KMS-11 (cell line): ENCODE measurements at regions not wholly inside any gene's neighbourhood (a gene's known extent, or its start where the extent isn't known, plus 50 kb on each side); places are given as distances from the start of the nearest gene placed in this dataset.
"Not testable (repeated sequence)": the region's sequence is repeated elsewhere in the genome, so short reads cannot be mapped to it uniquely, and the experiment has no call there.

Experiments
- H2AFZ ChIP-seq: fragments of 200-600 bp; sonication (generic); 2 replicates; pipeline ENCODE4 v1.6.1; 2016; ENCODE audit warnings: antibody characterized with exemption, mixed run types, low read depth
- H3K27ac ChIP-seq: fragments of 200-600 bp; sonication (generic); 2 replicates; pipeline ENCODE4 v1.6.1; 2016; ENCODE audit warnings: mild to moderate bottlenecking, mixed run types
- H3K27me3 ChIP-seq: fragments of 200-600 bp; sonication (generic); 2 replicates; pipeline ENCODE4 v1.6.1; 2017; ENCODE audit warnings: mild to moderate bottlenecking, low read depth, mixed run types, moderate library complexity; ENCODE audit not compliant: insufficient read depth
- H3K36me3 ChIP-seq: fragments of 200-600 bp; sonication (generic); 2 replicates; pipeline ENCODE4 v1.6.1; 2017; ENCODE audit warnings: mild to moderate bottlenecking, mixed run types; ENCODE audit not compliant: insufficient read depth
- H3K4me1 ChIP-seq: fragments of 200-600 bp; sonication (generic); 2 replicates; pipeline ENCODE4 v1.6.1; 2016; ENCODE audit warnings: mild to moderate bottlenecking, low read depth, mixed run types; ENCODE audit not compliant: poor library complexity, severe bottlenecking
- H3K4me2 ChIP-seq: fragments of 200-600 bp; sonication (generic); 2 replicates; pipeline ENCODE4 v1.7.0; 2016; ENCODE audit warnings: mild to moderate bottlenecking, mixed run types
- H3K4me3 ChIP-seq: fragments of 200-600 bp; sonication (generic); IDR thresholded peaks from 2 replicates; pipeline ENCODE4 v1.6.1; 2017; ENCODE audit warnings: low read depth, low read length, mixed read lengths; ENCODE audit not compliant: insufficient read depth
- H3K79me2 ChIP-seq: fragments of 200-600 bp; sonication (generic); 2 replicates; pipeline ENCODE4 v1.6.1; 2016; ENCODE audit warnings: low read depth, mixed run types; ENCODE audit not compliant: insufficient read depth
- H3K9ac ChIP-seq: fragments of 200-600 bp; sonication (generic); 2 replicates; pipeline ENCODE4 v1.6.1; 2016; ENCODE audit warnings: mild to moderate bottlenecking, mixed run types
- H4K20me1 ChIP-seq: fragments of 200-600 bp; sonication (generic); 2 replicates; pipeline ENCODE4 v1.6.1; 2016; ENCODE audit warnings: mild to moderate bottlenecking, mixed run types; ENCODE audit not compliant: insufficient read depth
- CTCF ChIP-seq: fragments of 200-600 bp; sonication (generic); conservative IDR thresholded peaks from 2 replicates; pipeline ENCODE4 v1.6.1; 2017; ENCODE audit warnings: low read depth, mild to moderate bottlenecking, antibody characterized with exemption, low read length, moderate library complexity, mixed read lengths

GRCh38 chr7:63106506-63107388, 891.9 kb upstream of the ZNF722 start:
- H4K20me1 ChIP-seq, result no peaks in the 10 kb centered on the region
- H3K79me2 ChIP-seq, result no peaks in the 10 kb centered on the region
- no peak overlapping the region for H3K4me2 ChIP-seq
- no peaks in the 10 kb centered on the region for H3K4me1 ChIP-seq
- no peaks in the 10 kb centered on the region for H3K27me3 ChIP-seq
- no peak overlapping the region for H3K27ac ChIP-seq
- TF ChIP-seq CTCF, result no peak
- H2AFZ ChIP-seq, result no peak overlapping the region
- no peaks in the 10 kb centered on the region for H3K36me3 ChIP-seq
- H3K4me3 ChIP-seq, result no peak overlapping the region
- H3K9ac ChIP-seq, result no peak overlapping the region

GRCh38 chr7:63111511-63111910, 887.1 kb upstream of the ZNF722 start:
- not testable (repeated sequence) for H3K27me3 ChIP-seq, H2AFZ ChIP-seq, H3K9ac ChIP-seq, H3K79me2 ChIP-seq, H3K4me2 ChIP-seq, H3K36me3 ChIP-seq, H3K27ac ChIP-seq, H3K4me1 ChIP-seq, H3K4me3 ChIP-seq, H4K20me1 ChIP-seq

GRCh38 chr7:63112764-63113712, 885.6 kb upstream of the ZNF722 start:
- Histone ChIP-seq H3K27me3 (no peaks in the 10 kb centered on the region), H3K4me3 (no peak overlapping the region), H4K20me1 (no peaks in the 10 kb centered on the region), H2AFZ (no peak overlapping the region), H3K4me1 (no peaks in the 10 kb centered on the region), H3K79me2 (no peaks in the 10 kb centered on the region), H3K36me3 (no peaks in the 10 kb centered on the region), H3K4me2 (no peak overlapping the region), H3K9ac (no peak overlapping the region), H3K27ac (no peak overlapping the region)
- TF ChIP-seq CTCF, result no peak; the same call in 1 of the 2 replicates

- no peak overlapping the region for H3K27ac ChIP-seq
- no peaks in the 10 kb centered on the region for H3K79me2 ChIP-seq
- no peak overlapping the region for H3K4me3 ChIP-seq
- H3K4me2 ChIP-seq, result no peak overlapping the region
- no peak for TF ChIP-seq CTCF
- H3K9ac ChIP-seq, result no peak overlapping the region
- no peaks in the 10 kb centered on the region for H3K27me3 ChIP-seq
- no peaks in the 10 kb centered on the region for H4K20me1 ChIP-seq
- no peaks in the 10 kb centered on the region for H3K36me3 ChIP-seq
- no peak overlapping the region for H2AFZ ChIP-seq
- no peaks in the 10 kb centered on the region for H3K4me1 ChIP-seq
Observed at GRCh38 chr7:63113713-63114285, 884.9 kb upstream of the ZNF722 start.
